Skeletal muscle cell (primary cell): ENCODE measurements at regions not wholly inside any gene's neighbourhood (a gene's known extent, or its start where the extent isn't known, plus 50 kb on each side); places are given as distances from the start of the nearest gene placed in this dataset.

Experiments used
- DNase-seq: peaks from one replicate; pipeline ENCODE4 v3.0.0-alpha.2; 2010; ENCODE audit warnings: low read depth
- H3K4me3 ChIP-seq: 2 replicates; pipeline ENCODE4 v1.5.1; 2011; ENCODE audit warnings: low read depth, mild to moderate bottlenecking, control low read depth, low read length, moderate library complexity

DNA sequence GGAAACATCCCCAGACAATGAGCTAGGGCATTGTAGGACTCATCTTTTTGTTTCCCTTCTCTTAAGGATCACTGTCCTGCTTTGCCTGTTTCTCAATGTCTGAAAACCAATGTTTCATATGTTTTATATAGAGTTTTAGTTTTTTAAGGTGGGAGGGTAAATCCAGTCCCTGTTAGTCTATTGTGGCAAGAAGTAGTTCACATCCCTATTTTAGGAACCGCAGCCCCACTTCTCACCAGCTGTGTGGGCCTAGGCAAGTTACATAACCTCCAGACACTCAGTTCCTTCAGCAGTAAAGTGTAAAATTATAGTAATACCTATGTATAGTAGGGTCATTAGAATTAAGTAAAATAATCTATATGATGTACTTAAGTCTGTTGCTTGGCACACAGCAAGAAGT is 105.8 kb upstream of the WLS start:
- no peak for DNase-seq

GRCh38 chr1:68332041-68332440 is 99.7 kb upstream of the WLS start:
- no peak overlapping the region for H3K4me3 ChIP-seq
- no peak for DNase-seq

More for the DNA sequence above, 105.8 kb upstream of the WLS start:
- H3K4me3 ChIP-seq, result no peak overlapping the region

GRCh38 chr1:68331117-68331865 is 99.0 kb upstream of the WLS start:
- DNase-seq, result peak; percentile 74

GRCh38 chr1:68330391-68330790 is 98.1 kb upstream of the WLS start:
- no peak overlapping the region for H3K4me3 ChIP-seq
- no peak for DNase-seq

More at GRCh38 chr1:68331117-68331865, 99.0 kb upstream of the WLS start:
- H3K4me3 ChIP-seq, result no peak overlapping the region

DNA sequence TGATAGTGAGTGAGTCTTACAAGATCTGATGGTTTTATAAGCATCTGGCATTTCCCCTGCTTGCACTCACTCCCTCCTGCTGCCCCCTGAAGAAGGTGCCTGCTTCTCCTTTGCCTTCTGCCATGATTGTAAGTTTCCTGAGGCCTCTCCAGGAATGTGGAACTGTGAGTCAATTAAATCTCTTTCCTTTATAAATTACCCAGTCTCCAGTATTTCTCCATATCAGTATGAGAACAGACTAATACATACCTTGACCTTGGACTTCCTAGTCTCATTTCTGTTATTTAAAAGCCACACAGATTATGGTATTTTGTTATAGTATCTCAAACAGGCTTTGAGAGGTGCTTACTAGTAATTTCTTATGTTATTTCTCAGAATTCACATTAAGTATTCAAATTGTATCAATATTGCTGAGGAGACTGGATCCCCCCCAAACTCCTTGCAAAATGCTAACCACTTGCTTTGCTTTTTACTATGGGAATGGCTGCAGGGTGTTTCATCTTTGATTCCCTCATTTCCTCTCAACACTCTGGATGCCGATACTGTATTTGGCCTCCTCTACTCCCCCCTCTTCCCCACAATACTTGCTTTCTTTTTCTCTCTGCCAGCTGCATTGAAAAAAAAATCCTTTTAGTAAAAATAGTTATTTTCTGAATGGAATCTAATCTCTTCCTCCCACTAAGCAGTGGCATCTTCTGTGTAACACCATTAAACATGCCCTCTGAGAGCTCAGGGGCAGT is 96.9 kb upstream of the WLS start:
- DNase-seq, result no peak
- no peak overlapping the region for H3K4me3 ChIP-seq

DNA sequence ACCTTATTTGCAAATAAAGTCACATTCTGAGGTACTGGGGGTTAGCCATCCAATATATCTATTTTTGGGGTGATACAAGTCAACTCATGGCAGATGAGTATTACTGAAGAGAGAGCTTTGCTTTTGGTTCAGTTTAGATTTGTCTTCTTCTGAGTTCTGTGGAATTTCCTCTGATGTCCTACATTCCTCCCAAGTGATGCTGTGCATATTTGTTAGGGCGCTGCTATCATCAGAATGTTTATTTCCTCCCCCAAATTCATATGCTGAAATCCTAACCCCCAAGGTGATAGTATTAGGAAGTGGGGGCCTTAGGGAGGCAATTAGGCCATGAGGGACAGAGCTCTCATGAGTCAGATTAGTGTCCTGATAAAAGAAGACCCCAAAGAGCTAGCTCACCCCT is 96.2 kb upstream of the WLS start:
- no peak overlapping the region for H3K4me3 ChIP-seq
- no peak for DNase-seq

DNA sequence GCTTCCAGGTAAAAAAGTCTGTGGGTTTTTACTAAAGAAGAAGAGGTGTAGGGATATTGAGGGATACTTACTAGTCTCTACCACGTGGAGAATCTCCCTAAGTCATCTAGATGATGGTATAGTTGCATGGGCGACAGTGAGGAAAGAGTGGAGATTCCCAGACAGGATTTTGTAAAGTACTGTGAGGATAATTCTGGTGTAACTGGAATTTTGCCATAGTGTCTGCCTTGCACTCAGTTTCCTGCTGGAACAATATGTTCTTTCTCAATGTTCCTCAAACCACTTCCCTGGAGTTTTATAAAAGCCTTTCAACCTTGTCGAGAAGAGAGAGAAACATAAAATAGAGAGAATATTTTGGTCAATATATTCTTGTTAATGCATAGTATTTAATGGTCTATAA is 95.1 kb upstream of the WLS start:
- no peak overlapping the region for H3K4me3 ChIP-seq
- peak; percentile 75 for DNase-seq

DNA sequence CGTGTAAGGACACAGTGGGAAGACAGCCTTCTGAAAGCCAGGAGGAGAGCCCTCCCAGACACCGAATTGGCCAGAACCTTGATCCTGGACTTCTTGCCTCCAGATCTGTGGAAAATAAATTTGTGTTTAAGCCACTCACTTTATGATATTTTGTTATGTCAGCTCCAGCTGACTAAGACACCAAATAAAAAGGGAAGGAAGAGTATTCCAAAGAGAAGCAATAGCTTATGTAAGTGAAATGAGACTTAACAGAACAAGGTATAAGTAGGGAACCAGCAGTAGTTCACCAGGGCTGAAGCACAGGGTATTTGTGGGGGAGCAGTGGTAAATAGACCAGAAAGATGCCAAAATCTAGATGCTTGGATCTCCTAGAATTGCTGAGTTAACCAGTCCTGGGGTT is 94.2 kb upstream of the WLS start:
- no peak overlapping the region for H3K4me3 ChIP-seq
- no peak for DNase-seq

DNA sequence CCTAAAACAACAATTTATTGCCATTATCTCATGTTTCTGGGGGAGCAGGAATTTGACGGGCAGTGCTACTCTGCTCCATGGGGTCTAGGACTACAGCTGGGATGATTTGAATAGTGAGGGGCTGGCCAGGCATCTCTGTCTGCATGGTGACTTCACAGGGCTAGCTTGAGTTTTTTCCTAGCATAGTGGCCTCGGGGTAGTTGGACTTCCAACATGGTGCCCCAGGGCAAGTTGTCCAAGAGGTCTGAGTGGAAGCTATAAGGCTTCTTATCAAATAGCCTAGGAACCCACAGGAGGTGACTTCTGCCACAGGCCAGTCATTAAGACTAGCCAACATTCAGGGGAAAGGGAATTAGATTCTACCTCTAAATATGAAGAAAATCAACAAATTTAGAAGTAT is 92.0 kb upstream of the WLS start:
- DNase-seq, result no peak

GRCh38 chr1:68322837-68323687 is 90.7 kb upstream of the WLS start:
- peak; percentile 49 for DNase-seq
- H3K4me3 ChIP-seq, result no peak overlapping the region

More for the DNA sequence above, 92.0 kb upstream of the WLS start:
- H3K4me3 ChIP-seq, result no peak overlapping the region

- no peak overlapping the region for H3K4me3 ChIP-seq
- DNase-seq, result no peak
These were observed 89.8 kb upstream of the WLS start for GRCh38 chr1:68322096-68322495.

GRCh38 chr1:68321084-68321685 is 88.9 kb upstream of the WLS start:
- H3K4me3 ChIP-seq, result no peak overlapping the region
- DNase-seq, result no peak

DNA sequence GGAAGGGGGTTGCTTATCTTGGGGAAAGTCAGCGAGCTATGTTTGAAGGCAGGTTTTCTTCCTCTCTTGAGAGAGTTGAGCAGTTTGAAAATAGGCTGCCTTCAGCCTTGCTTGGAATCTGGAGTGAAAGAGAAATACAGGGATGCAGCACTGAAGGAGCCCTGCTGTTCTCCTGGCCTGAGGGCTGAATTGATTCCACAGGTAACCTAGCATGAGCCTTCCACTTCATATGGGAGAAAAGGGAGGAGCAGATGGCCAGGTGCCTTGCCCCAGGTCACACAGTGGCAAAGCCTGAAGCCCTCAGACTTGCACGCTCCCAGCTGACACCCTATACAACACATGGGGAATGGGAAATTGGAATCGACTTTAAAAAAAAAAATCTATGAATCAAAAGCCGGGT is 88.0 kb upstream of the WLS start:
- no peak overlapping the region for H3K4me3 ChIP-seq
- DNase-seq, result no peak

- DNase-seq, result no peak
- H3K4me3 ChIP-seq, result no peak overlapping the region
These were observed 87.6 kb upstream of the WLS start for GRCh38 chr1:68319907-68320306.

- DNase-seq, result no peak
- H3K4me3 ChIP-seq, result no peak overlapping the region
These were observed 85.2 kb upstream of the WLS start for GRCh38 chr1:68317543-68317942.

- no peak for DNase-seq
- no peak overlapping the region for H3K4me3 ChIP-seq
These were observed 81.9 kb upstream of the WLS start for GRCh38 chr1:68314151-68314780.

DNA sequence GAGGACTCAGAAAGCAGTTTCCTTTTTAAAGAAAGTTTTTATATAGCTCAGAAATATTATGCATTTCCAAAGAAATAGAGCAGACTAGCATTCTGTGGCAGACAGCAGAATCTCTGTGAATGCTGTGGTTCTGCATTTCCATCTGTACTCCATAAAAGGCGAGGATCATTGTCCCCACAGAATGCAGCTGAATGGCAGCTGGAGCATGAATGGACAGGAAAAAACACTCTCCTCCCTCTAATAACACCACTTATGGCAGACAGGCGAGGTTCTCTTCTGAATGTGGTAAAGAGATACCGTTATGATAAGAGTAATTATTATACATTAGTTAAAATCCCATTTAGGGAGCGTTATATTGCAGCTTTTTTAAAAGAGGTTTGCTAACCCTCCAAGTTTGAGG is 81.4 kb upstream of the WLS start:
- no peak for DNase-seq
- no peak overlapping the region for H3K4me3 ChIP-seq

- DNase-seq, result no peak
- no peak overlapping the region for H3K4me3 ChIP-seq
These were observed 75.7 kb upstream of the WLS start for GRCh38 chr1:68308034-68308433.

DNA sequence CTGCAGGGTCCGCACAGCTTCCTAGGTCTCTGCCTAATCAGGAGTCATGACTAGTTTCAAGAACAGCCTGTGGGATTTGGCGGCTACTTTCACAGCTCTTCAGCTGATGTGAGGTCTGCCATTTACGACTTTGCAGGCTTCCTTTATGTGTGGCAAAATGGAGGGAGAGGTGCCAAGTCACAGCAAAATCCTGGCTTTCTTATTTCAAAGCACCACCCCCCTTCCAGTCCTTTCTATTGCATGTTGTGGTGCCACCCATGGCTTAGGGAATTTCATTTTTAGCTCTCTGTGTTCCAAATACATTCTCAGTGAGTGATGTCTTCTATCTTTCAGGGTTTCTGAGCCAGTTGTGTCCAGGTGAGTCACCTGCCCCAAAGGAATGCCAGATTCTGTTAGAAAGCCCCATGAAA is 75.1 kb upstream of the WLS start:
- DNase-seq, result no peak
- no peak overlapping the region for H3K4me3 ChIP-seq
